ENCODE measurements at regions not wholly inside any gene's neighbourhood (a gene's known extent, or its start where the extent isn't known, plus 50 kb on each side); places are given as distances from the start of the nearest gene placed in this dataset.

DNA sequence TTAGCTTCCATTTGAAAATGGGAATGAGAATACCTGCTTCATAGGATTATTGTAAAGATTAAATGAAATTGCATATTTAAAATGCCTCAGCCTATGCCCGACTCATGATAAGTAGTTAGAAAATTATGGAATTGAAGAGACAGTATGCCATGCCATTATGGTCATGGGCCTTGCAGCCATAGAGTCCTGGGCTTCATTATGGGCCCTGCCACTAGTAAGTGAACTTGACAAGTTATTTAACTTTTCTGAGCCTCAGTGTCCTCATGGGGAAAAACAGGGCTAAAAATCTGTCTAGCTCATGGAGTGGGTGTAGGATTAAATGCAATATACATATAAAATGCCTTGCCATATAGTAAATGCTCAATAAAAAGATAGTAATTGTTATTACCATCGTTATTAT, 133.2 kb downstream of the NPIPB5 start:
- TF ChIP-seq, protein P1, sequence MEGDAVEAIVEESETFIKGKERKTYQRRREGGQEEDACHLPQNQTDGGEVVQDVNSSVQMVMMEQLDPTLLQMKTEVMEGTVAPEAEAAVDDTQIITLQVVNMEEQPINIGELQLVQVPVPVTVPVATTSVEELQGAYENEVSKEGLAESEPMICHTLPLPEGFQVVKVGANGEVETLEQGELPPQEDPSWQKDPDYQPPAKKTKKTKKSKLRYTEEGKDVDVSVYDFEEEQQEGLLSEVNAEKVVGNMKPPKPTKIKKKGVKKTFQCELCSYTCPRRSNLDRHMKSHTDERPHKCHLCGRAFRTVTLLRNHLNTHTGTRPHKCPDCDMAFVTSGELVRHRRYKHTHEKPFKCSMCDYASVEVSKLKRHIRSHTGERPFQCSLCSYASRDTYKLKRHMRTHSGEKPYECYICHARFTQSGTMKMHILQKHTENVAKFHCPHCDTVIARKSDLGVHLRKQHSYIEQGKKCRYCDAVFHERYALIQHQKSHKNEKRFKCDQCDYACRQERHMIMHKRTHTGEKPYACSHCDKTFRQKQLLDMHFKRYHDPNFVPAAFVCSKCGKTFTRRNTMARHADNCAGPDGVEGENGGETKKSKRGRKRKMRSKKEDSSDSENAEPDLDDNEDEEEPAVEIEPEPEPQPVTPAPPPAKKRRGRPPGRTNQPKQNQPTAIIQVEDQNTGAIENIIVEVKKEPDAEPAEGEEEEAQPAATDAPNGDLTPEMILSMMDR (IDR thresholded peaks at IDR 0.05; ENCODE audit: insufficient read depth in 1 of 2, low read depth in 1 of 2, low read length in 1 of 2, severe bottlenecking in 1 of 2, unreplicated experiment in 1 of 2) = no peak
- POLR2A ChIA-PET = no interaction called here
- no peaks in the 10 kb centered on the region for H3K27me3 ChIP-seq (replicated peaks; ENCODE audit: control insufficient read depth, insufficient read depth, low read length)
- H3K9me3 ChIP-seq = no peaks in the 10 kb centered on the region
- no peak overlapping the region for H3K27ac Mint-ChIP-seq (ENCODE audit: unreplicated experiment)
- H3K4me3 Mint-ChIP-seq (ENCODE audit: unreplicated experiment) = no peak overlapping the region
- no peaks in the 10 kb centered on the region for H3K4me1 Mint-ChIP-seq (ENCODE audit: low read depth, unreplicated experiment)
- CTCF ChIA-PET = no interaction called here
- no TSS peak for BruUV-seq (replicated peaks)
- no peak for DNase-seq
- no peak overlapping the region for H3K4me3 ChIP-seq (ENCODE audit: low read depth, low read length)
- no peaks in the 10 kb centered on the region for H3K27me3 Mint-ChIP-seq (ENCODE audit: insufficient read depth, unreplicated experiment)
- H3K36me3 ChIP-seq (ENCODE audit: control insufficient read depth, insufficient read depth, low read length) = no peaks in the 10 kb centered on the region
- no peaks in the 10 kb centered on the region for H3K9me3 Mint-ChIP-seq (ENCODE audit: unreplicated experiment)
- H3K4me1 ChIP-seq = no peaks in the 10 kb centered on the region
- intact Hi-C loops (cut with micrococcal nuclease; ENCODE audit: unreplicated experiment) = no loop called here
- H3K36me3 Mint-ChIP-seq (ENCODE audit: insufficient read depth, unreplicated experiment) = no peaks in the 10 kb centered on the region

DNA sequence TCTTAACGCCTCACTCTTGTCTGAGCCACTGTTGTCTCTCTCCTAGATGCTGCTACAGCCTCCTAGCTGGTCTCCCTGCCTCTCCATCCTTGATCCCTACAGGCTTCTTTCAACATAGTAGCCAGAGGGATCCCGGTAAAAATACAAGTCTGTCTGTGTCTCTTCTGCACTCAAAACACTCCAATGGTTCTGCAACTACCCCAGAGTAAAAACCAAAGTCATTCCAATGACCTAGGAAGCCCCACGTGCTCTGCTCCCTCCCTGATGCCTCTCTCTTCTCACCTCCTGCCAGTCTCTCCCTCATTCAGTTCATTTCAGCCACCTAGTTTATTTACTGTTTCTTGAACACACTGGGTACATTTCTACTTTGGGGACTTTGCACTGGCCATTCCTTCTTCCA, 135.2 kb downstream of the NPIPB5 start:
- Histone ChIP-seq H3K9me3 (no peaks in the 10 kb centered on the region), H3K27me3 (replicated peaks; ENCODE audit: control insufficient read depth, insufficient read depth, low read length) (no peaks in the 10 kb centered on the region), H3K4me3 (ENCODE audit: low read depth, low read length) (no peak overlapping the region), H3K4me1 (no peaks in the 10 kb centered on the region), H3K36me3 (ENCODE audit: control insufficient read depth, insufficient read depth, low read length) (no peaks in the 10 kb centered on the region)
- intact Hi-C loops (cut with micrococcal nuclease; ENCODE audit: unreplicated experiment) = no loop called here
- no peaks in the 10 kb centered on the region for H3K4me1 Mint-ChIP-seq (ENCODE audit: low read depth, unreplicated experiment)
- no peak for DNase-seq
- no peaks in the 10 kb centered on the region for H3K36me3 Mint-ChIP-seq (ENCODE audit: insufficient read depth, unreplicated experiment)
- no TSS peak for BruUV-seq (replicated peaks)
- ChIA-PET POLR2A (interaction anchor here (0.6 kb wide), 1 partner anchor 10 kb away, joined by 4 read pairs; no protein-coding TSS in a partner anchor), CTCF (no interaction called here)
- TF ChIP-seq, protein P1 (IDR thresholded peaks at IDR 0.05; ENCODE audit: insufficient read depth in 1 of 2, low read depth in 1 of 2, low read length in 1 of 2, severe bottlenecking in 1 of 2, unreplicated experiment in 1 of 2) = no peak
- H3K27me3 Mint-ChIP-seq (ENCODE audit: insufficient read depth, unreplicated experiment) = no peaks in the 10 kb centered on the region
- H3K4me3 Mint-ChIP-seq (ENCODE audit: unreplicated experiment) = no peak overlapping the region
- no peaks in the 10 kb centered on the region for H3K9me3 Mint-ChIP-seq (ENCODE audit: unreplicated experiment)
- no peak overlapping the region for H3K27ac Mint-ChIP-seq (ENCODE audit: unreplicated experiment)

DNA sequence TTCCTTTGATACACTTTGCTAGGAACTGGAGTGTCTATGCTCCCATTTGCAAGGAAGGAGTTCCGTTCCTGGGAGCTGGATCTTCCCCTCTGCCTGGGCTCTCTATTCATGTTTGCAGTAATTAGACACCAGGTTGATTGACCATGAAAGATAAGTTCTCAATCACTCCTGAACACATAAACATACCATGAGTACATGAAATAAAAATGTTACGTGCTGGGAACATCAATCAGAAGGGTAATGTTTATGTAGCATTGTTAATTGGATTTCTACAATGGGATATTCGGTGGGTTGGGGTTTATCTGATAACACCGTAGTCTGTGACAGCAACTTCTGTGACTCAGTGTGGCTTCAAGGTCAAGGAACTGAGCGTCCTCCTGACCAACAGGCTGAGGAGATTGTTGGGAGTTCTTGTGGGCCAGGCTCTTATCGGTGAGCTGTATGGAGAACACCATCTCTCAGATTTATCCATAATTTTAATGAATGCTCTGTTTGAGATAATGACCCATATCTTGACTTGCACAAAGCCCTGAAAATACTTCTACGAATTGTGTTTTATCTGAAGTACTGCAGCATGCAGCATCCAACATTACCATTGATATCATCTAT, 136.4 kb downstream of the NPIPB5 start:
- no peaks in the 10 kb centered on the region for H3K27me3 ChIP-seq (replicated peaks; ENCODE audit: control insufficient read depth, insufficient read depth, low read length)
- H3K4me3 Mint-ChIP-seq (ENCODE audit: unreplicated experiment) = no peak overlapping the region
- ChIA-PET CTCF (no interaction called here), POLR2A (no interaction called here)
- no peak for DNase-seq
- H3K27ac Mint-ChIP-seq (ENCODE audit: unreplicated experiment) = no peak overlapping the region
- H3K4me1 ChIP-seq = no peaks in the 10 kb centered on the region
- H3K9me3 ChIP-seq = no peaks in the 10 kb centered on the region
- intact Hi-C loops (cut with micrococcal nuclease; ENCODE audit: unreplicated experiment) = no loop called here
- H3K4me1 Mint-ChIP-seq (ENCODE audit: low read depth, unreplicated experiment) = no peaks in the 10 kb centered on the region
- no peaks in the 10 kb centered on the region for H3K36me3 ChIP-seq (ENCODE audit: control insufficient read depth, insufficient read depth, low read length)
- no peaks in the 10 kb centered on the region for H3K36me3 Mint-ChIP-seq (ENCODE audit: insufficient read depth, unreplicated experiment)
- BruUV-seq (replicated peaks) = no TSS peak
- no peaks in the 10 kb centered on the region for H3K27me3 Mint-ChIP-seq (ENCODE audit: insufficient read depth, unreplicated experiment)
- H3K4me3 ChIP-seq (ENCODE audit: low read depth, low read length) = no peak overlapping the region
- TF ChIP-seq, protein P1 (IDR thresholded peaks at IDR 0.05; ENCODE audit: insufficient read depth in 1 of 2, low read depth in 1 of 2, low read length in 1 of 2, severe bottlenecking in 1 of 2, unreplicated experiment in 1 of 2) = no peak
- no peaks in the 10 kb centered on the region for H3K9me3 Mint-ChIP-seq (ENCODE audit: unreplicated experiment)

All from Caco-2 (cell line).